ENCODE measurements at regions not wholly inside any gene's neighbourhood (a gene's known extent, or its start where the extent isn't known, plus 50 kb on each side); places are given as distances from the start of the nearest gene placed in this dataset.
"Not testable (repeated sequence)": the region's sequence is repeated elsewhere in the genome, so short reads cannot be mapped to it uniquely, and the experiment has no call there.

DNA sequence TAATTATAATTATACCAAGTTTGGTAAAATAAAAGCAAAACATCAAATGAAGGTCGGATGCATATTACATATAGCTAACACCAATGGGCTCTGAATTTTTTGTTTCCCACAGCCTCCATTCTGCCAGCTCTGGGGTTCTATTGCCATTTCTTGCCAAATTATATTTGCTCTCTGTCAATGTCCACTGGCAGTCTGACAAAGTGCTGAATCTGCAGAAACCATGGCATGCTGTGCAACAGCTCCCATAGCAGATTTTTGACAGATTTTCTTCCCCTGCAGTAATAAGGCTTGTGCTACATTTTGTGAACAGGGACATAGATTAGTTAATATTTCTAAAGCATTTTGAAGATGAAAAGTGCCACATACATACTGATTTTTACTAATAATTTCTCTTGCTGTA is 1102.1 kb downstream of the DIAPH3 start:
- TF ChIP-seq TCF4 (CRISPR knock-in tag; IDR thresholded peaks at IDR 0.05; ENCODE audit: borderline replicate concordance) (no peak), GLIS3 (CRISPR knock-in tag; IDR thresholded peaks at IDR 0.05) (no peak), ZNF8 (CRISPR knock-in tag; IDR thresholded peaks at IDR 0.05) (no peak), PPARA (CRISPR knock-in tag; IDR thresholded peaks at IDR 0.05; ENCODE audit: borderline replicate concordance) (no peak), ISL1 (CRISPR knock-in tag; IDR thresholded peaks at IDR 0.05) (no peak), TOX (CRISPR knock-in tag; IDR thresholded peaks at IDR 0.05; ENCODE audit: borderline replicate concordance) (no peak), ZFP3 (CRISPR knock-in tag; IDR thresholded peaks at IDR 0.05) (no peak), ZNF70 (CRISPR knock-in tag; IDR thresholded peaks at IDR 0.05) (no peak), RARB (CRISPR knock-in tag; IDR thresholded peaks at IDR 0.05) (no peak), ARNTL (CRISPR knock-in tag; IDR thresholded peaks at IDR 0.05; ENCODE audit: borderline replicate concordance, low read depth) (no peak)
- TF ChIP-seq, protein P1, sequence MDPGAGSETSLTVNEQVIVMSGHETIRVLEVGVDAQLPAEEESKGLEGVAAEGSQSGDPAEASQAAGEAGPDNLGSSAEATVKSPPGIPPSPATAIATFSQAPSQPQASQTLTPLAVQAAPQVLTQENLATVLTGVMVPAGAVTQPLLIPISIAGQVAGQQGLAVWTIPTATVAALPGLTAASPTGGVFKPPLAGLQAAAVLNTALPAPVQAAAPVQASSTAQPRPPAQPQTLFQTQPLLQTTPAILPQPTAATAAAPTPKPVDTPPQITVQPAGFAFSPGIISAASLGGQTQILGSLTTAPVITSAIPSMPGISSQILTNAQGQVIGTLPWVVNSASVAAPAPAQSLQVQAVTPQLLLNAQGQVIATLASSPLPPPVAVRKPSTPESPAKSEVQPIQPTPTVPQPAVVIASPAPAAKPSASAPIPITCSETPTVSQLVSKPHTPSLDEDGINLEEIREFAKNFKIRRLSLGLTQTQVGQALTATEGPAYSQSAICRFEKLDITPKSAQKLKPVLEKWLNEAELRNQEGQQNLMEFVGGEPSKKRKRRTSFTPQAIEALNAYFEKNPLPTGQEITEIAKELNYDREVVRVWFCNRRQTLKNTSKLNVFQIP (CRISPR knock-in tag; IDR thresholded peaks at IDR 0.05; ENCODE audit: borderline replicate concordance, low read depth) = no peak
- TF ChIP-seq, protein P2, sequence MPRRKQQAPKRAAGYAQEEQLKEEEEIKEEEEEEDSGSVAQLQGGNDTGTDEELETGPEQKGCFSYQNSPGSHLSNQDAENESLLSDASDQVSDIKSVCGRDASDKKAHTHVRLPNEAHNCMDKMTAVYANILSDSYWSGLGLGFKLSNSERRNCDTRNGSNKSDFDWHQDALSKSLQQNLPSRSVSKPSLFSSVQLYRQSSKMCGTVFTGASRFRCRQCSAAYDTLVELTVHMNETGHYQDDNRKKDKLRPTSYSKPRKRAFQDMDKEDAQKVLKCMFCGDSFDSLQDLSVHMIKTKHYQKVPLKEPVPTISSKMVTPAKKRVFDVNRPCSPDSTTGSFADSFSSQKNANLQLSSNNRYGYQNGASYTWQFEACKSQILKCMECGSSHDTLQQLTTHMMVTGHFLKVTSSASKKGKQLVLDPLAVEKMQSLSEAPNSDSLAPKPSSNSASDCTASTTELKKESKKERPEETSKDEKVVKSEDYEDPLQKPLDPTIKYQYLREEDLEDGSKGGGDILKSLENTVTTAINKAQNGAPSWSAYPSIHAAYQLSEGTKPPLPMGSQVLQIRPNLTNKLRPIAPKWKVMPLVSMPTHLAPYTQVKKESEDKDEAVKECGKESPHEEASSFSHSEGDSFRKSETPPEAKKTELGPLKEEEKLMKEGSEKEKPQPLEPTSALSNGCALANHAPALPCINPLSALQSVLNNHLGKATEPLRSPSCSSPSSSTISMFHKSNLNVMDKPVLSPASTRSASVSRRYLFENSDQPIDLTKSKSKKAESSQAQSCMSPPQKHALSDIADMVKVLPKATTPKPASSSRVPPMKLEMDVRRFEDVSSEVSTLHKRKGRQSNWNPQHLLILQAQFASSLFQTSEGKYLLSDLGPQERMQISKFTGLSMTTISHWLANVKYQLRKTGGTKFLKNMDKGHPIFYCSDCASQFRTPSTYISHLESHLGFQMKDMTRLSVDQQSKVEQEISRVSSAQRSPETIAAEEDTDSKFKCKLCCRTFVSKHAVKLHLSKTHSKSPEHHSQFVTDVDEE (CRISPR knock-in tag; IDR thresholded peaks at IDR 0.05) = no peak
- TF ChIP-seq, protein P3, sequence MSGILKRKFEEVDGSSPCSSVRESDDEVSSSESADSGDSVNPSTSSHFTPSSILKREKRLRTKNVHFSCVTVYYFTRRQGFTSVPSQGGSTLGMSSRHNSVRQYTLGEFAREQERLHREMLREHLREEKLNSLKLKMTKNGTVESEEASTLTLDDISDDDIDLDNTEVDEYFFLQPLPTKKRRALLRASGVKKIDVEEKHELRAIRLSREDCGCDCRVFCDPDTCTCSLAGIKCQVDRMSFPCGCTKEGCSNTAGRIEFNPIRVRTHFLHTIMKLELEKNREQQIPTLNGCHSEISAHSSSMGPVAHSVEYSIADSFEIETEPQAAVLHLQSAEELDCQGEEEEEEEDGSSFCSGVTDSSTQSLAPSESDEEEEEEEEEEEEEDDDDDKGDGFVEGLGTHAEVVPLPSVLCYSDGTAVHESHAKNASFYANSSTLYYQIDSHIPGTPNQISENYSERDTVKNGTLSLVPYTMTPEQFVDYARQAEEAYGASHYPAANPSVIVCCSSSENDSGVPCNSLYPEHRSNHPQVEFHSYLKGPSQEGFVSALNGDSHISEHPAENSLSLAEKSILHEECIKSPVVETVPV (CRISPR knock-in tag; IDR thresholded peaks at IDR 0.05) = no peak
- no peak for ATAC-seq

DNA sequence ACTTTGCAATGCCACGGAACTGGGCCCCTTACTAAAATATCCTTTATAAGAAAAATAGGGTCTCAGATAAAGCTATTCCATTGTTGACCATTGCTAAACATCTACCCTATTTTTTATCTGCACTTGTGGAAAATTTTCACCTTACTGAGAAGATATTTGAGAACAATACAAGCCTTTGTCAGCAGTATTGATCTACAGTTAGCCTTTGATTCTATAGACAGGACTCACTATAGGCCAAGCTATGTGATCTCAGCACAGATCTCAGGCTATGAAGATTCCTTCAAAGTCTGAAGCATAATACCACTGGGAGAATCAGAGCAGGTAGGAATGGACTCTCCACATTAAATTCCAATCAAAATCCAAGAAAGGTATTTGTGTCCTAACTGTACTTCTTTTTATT is 1099.7 kb downstream of the DIAPH3 start:
- no peak for ATAC-seq
- TF ChIP-seq BACH2 (CRISPR knock-in tag; IDR thresholded peaks at IDR 0.05; ENCODE audit: borderline replicate concordance) (no peak), ZNF565 (CRISPR knock-in tag; conservative IDR thresholded peaks at IDR 0.05; ENCODE audit: low read depth) (no peak), GLIS3 (CRISPR knock-in tag; IDR thresholded peaks at IDR 0.05) (no peak), ZNF8 (CRISPR knock-in tag; IDR thresholded peaks at IDR 0.05) (no peak), ZFP30 (CRISPR knock-in tag; IDR thresholded peaks at IDR 0.05) (no peak), TCF4 (CRISPR knock-in tag; IDR thresholded peaks at IDR 0.05; ENCODE audit: borderline replicate concordance) (no peak), ZFP3 (CRISPR knock-in tag; IDR thresholded peaks at IDR 0.05) (no peak), RARB (CRISPR knock-in tag; IDR thresholded peaks at IDR 0.05) (no peak), ARNTL (CRISPR knock-in tag; IDR thresholded peaks at IDR 0.05; ENCODE audit: borderline replicate concordance, low read depth) (no peak), ZNF70 (CRISPR knock-in tag; IDR thresholded peaks at IDR 0.05) (no peak)
- TF ChIP-seq, protein P1 (CRISPR knock-in tag; IDR thresholded peaks at IDR 0.05; ENCODE audit: borderline replicate concordance, low read depth) = no peak
- TF ChIP-seq, protein P4, sequence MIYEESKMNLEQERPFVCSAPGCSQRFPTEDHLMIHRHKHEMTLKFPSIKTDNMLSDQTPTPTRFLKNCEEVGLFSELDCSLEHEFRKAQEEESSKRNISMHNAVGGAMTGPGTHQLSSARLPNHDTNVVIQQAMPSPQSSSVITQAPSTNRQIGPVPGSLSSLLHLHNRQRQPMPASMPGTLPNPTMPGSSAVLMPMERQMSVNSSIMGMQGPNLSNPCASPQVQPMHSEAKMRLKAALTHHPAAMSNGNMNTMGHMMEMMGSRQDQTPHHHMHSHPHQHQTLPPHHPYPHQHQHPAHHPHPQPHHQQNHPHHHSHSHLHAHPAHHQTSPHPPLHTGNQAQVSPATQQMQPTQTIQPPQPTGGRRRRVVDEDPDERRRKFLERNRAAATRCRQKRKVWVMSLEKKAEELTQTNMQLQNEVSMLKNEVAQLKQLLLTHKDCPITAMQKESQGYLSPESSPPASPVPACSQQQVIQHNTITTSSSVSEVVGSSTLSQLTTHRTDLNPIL (CRISPR knock-in tag; IDR thresholded peaks at IDR 0.05; ENCODE audit: low read depth) = no peak
- TF ChIP-seq, protein P3 (CRISPR knock-in tag; IDR thresholded peaks at IDR 0.05) = no peak

DNA sequence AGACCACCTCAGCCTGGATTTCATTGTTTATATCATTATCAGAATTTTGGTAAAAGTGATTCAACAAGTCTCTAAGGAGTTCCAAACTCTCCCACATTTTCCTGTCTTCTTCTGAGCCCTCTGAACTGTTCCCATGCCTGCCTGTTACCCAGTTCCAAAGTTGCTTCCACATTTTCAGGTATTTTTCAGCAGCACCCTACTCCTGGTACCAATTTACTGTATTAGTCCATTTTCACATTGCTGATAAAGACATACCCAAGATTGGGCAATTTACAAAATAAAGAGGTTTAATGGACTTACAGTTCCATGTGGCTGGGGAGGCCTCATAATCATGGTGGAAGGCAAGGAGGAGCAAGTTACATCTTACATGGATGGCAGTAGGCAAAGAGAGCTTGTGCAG is 1087.3 kb downstream of the DIAPH3 start:
- not testable (repeated sequence) for ATAC-seq

Data from SK-N-SH treated with all-trans-retinoic acid at 6 μM for 48 hours (cell line).